NCI-H2196 (cell line): ENCODE measurements at regions not wholly inside any gene's neighbourhood (a gene's known extent, or its start where the extent isn't known, plus 50 kb on each side); places are given as distances from the start of the nearest gene placed in this dataset.
"Not testable (repeated sequence)": the region's sequence is repeated elsewhere in the genome, so short reads cannot be mapped to it uniquely, and the experiment has no call there.

Experiments used
- DNase-seq: peaks from one replicate; lab custom pipeline; 2025; ENCODE audit not compliant: unreplicated experiment; lab: John Stamatoyannopoulos, UW

DNA sequence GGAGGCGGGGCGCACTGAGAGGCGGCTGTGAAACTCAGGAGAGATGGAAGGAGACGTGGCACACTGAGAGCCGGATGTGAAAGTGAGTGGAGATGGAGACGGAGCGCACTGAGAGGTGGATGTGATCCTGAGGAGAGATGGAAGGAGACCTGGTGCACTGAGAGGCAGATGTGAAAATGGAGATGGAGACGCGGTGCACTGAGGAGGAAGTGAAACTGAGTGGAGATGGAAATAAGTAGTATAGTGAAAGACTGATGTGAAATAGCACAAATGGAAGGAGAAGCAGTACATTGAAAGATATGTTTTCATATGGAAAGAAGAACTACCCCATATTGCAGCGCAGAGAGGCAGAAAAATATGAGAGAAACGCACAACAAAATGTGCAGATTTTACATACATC lies 281.6 kb upstream of the RGPD4 start:
- DNase-seq: no peak

DNA sequence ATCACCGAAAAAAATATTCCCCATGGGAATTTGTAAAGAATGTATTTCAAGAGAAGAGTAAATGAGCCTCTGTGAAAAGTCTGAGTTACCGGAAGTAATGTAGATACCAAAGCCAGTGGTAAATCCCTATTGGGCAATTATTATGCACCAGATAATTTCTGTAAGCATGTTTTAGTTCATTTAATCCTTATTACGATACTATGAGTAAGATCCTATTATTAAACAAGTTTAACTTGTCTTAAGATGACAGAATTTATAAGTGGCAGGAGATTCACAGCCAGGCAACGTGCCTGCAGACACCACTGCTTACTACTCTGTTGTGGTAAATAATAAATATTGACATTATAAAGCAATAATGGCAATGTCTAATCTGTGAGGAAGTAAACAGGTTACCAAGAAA lies 280.8 kb upstream of the RGPD4 start:
- no peak for DNase-seq

DNA sequence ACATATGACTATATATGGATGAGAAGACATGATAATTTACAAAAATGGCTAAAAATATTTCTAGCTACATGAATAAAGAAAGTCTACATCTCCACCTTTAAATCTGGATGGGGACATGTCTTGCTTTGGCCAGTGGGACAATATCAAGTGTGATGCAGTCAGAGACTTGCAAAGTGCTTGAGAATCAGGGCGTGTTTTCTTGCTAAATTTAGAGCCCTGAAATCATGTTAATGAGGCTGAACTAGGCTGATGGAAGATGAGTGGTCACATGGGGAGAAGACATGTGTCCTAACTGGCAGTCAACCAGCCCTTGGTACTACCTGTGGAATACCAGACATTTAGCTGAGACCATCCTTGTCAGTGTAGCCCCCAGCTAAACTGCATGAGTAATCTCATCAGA lies 278.5 kb upstream of the RGPD4 start:
- no peak for DNase-seq

DNA sequence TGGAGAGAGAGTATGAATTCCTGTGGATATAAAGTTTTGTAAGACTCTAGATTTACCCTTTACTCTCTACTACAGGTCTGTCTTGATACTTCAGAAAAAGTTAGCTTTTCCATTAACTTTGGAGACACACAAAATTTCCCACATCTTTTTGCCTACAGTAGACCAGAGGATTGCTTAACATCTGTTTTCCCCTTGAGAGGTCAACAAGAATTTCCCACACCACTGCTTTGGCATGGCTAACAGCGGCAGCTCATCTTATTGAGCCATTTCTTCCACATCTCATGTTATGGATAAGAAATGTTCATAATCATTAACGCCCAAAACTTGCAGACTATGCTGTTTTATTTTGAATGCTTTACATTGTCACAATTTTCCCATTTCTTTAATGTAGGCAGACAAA lies 273.6 kb upstream of the RGPD4 start:
- no peak for DNase-seq

DNA sequence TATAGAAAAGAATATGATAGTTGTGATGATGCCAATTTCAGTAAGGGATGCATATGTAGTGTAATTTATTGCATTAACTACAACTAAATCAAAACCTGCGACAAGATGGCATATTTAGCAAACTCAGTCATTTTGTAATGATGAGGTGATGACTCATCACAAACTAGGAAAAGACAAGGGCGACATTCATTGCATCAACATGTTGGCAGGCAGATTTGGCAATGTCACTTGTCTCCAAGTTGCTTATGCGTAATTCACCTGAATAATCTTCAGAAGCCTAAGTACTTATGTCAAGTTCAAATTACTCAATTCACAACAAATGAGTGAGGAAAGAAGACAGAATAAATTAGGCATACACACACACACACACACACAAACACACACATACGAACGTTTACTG lies 273.2 kb upstream of the RGPD4 start:
- DNase-seq: peak; percentile 19

DNA sequence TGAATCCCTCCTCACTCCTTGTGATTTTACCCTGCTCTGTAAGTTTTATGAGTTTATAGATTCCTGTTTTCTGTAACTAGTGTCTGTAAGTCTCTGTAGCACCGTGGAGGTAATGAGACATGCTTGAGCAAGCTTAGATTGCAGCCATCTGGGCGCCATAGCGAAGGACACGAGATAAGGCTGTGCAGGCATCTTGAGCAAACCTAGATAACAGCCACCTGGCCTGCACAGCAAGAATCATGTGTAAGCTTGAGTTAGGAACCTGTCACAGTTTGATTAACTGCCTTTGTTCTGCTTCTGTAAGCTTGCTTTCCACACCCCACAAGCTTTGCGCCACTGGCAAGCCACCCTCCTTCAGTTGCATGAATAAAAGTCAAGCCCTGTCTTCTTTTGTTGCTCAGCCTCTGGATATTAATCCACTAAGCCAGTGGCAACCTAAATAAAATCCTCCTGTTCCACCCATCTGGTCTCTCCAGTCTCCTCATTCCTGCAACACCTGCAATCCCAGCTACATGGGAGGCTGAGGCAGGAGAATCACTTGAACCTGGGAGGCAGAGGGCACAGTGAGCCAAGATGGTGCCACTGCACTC lies 270.6 kb upstream of the RGPD4 start:
- no peak for DNase-seq

DNA sequence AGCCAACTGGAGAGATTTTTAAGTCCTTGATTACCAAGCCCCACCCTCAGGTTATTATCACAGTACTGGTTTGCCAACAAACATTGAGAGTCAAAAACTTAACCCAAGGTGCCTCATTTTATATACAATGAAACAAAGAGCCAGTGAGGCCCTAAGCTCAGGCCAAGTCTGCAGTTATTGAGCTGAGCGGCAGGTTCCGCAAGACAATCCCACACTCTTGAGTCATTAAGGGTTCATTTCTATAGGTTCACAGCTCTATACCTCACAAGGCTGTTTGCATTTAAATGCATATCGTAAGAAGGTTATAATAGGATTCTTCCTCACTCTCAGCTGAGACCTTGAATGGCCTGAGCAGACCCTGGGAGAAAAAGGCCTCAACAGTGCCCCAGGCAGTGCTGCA lies 268.4 kb upstream of the RGPD4 start:
- no peak for DNase-seq

DNA sequence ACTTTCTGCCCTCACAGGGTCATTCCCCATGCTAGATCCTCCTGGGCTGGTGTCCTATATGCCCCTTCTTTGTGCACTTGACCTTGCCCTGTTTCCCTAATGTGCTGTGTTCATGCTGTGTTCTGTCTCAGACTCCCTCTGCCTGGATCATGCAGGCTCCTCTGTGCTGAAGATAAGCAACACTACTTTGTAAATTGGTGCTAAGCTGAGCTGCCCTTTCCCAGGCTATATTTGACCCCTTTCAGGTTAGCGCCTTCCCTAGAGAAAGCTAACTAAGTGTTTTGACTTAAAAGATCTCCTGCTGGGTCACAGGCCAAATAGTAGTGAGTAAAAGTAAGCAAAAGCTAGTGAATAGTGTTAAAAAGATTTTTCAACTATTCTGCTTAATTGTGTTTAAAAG lies 257.2 kb upstream of the RGPD4 start:
- no peak for DNase-seq

DNA sequence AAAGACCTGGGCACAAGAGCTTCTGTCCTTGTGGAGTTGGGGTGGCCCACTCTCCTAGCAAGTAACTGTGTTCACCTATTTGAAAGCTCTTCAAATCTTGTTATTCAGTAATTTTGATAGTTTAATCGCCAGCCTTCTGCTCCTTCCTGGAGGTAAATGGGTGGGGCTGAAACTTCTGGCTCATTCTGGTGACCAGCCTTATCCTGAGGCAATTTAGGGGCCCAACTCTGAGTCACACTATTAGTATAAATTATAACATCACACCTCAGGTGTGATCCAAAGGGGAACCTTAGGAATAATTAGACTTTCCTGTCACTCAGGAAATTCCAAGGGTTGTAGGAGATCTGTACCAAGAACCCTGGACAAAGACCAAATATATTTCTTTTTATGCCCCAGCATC lies 255.8 kb upstream of the RGPD4 start:
- no peak for DNase-seq

DNA sequence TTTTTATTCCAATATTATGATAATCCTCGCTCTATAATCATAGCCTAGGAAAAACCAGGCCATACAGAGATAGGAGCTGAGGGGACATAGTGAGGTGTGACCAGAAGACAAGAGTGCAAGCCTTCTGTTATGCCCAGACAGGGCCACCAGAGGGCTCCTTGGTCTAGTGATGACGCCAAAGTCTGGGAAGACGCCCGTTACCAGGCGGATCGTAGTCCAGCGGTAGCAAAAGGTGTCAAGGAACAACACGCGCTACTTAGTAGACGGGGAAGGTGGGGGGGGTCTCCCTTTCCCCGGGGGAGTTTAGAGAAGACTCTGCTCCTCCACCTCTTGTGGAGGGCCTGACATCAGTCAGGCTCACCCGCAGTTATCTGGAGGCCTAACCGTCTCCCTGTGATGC lies 253.8 kb upstream of the RGPD4 start:
- DNase-seq: not testable (repeated sequence)

DNA sequence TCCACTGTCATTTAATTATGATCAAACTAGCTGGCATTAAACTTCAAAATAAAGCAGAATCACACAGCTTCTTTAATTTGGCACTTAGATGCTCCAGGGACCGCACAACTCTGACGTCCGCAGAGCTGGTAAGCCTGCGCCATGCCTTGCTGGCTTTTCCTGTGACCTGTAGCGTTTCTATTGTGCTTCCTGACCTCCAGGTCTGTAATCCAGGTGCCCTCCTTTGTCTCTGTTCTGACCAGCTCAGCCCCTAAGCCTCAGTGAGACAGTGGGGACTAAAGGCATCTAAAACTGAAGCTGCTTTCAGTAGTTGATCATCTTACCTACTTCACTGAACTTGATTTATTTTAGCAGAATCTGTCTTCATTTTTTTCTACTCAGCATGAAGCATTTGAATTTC lies 249.7 kb upstream of the RGPD4 start:
- DNase-seq: no peak

DNA sequence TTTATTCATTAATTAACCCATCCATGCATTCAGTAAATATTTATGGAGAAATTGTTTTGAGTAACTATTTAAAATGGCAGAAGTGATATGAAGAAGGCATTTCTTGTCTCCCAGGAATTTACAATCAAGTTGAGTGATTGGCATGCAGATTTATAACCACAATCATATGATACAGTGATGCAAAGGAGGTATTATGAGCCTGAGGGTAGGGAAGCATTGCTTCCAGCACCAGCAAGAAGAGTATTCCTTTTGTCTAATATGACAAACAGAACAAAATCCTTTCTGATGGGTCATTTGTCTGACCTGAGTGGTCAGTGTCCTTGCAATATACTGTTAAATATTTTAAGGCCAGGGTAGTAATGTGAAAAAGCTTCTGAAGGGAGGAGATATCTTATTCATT lies 244.2 kb upstream of the RGPD4 start:
- no peak for DNase-seq

DNA sequence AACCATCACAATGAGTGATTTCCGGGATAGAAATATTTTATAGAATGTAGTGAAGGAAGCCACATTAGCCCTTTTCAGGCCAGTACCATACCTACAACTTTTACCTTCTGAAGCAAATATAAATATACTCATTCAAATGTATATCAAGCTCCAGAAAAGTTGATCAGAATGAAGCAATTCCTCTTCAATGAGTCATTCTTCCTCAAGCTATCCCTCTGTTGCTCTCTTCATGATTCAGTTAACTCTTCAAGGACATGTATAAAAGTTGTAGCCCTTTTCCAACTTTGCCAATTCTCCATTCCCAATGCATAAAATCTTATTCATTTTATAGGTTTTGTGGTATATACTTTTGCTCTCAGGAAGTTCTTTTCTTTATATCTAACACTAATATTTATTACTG lies 242.1 kb upstream of the RGPD4 start:
- DNase-seq: no peak

DNA sequence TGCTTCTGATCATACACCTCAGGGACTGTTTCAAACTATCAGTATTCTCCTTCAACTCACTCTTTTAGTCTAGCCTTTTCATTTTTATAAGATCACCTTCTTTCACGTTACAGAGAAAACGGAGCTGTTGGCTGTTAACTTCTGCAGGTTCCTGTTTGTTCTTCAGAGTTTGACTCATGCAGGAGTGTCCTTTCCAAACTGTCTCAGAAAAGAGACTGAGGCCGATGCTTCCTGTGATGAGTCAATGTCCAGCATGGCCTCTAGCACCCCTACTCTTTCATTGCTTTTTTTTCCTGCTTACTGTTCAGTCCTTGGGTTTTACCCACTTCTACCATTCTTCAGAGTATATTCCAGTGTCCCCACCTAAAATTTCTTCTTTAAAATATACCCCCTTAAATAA lies 240.8 kb upstream of the RGPD4 start:
- DNase-seq: no peak

DNA sequence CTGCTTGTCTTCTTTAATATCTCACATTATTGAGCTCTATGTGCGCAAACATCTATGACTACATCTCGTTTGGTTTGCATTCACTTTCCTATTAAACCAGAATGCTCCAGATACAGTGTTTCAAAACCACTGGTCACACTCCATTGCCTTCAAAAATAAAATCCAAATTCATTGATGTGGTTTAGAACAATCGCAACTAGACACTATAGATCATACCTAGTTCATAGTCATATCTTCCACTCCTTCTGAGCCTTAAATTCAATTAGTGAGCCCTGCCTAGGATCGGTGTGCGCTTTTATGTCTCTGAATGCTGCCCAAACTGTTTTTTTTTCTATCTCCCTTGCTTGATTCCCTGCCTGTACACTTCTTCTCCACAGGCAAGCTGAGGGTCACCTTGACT lies 238.5 kb upstream of the RGPD4 start:
- DNase-seq: no peak

DNA sequence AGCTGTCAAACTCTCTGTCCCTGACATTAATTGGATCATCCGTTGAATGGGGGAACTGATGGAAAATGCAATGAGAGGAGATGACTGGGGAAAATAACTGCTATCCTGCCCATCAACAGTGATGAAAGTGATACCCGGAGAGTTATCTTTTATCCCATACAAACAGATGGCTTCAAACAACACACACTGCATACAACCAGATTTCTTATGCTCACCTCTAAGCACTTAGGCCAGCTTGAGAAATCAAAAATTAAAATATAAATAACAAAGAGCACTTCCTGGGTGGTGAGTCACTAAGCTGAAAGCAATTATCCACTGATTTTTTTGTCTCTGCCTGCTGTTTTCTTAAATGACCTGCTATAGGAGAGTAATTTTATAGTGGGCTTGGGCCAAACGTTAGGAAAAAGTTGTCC lies 237.6 kb upstream of the RGPD4 start:
- DNase-seq: peak; percentile 11

DNA sequence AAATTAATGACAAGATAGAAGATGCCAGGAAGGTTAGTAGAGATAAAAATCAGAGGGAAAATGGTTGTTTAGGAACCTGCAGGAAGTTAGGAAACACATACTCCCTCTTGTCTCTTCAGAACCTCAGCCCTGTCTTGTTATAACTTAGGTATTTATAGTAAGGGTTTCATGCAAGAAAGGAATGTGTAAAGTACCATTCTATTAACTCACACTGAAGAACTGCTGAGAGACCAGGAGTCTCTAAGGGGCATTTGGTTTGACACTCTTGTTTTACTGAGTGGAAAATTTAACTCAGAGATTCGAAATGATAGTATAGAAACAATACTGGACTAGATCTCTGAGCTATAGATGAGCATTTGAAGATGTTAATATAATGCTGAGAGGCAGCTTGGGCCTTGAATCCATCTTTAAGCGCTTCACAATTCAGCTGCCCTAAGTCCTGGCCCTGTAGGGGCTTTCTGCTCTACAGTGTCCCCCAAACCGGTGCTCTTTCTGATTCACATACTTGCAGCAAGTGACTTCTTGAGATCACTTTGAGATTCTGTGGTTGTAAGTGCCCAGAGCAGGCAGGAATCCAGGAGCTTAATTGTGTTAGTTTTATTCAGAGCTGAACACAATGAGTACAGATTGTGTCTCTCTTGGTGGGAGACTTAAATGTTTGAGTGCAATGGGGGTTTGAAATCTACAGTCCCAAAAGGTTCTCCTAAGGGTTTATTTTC lies 235.0 kb upstream of the RGPD4 start:
- DNase-seq: no peak

DNA sequence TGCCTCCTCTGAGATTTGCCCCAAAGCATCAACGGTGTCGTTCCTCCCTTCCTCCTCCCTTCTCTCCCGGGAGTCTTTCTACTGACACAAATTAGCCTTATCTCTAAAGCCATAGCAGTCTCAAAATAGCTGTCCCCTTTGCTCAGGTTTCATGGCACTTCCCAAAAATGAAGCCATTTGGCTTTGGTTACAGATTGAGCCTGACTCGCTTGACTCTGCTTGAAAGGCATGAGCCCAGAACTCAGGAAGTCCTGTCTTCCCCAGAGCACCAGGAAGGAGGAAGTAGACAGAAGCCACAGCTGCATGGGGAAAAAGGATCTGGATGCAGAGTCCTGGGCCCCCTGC lies 234.4 kb upstream of the RGPD4 start:
- no peak for DNase-seq

DNA sequence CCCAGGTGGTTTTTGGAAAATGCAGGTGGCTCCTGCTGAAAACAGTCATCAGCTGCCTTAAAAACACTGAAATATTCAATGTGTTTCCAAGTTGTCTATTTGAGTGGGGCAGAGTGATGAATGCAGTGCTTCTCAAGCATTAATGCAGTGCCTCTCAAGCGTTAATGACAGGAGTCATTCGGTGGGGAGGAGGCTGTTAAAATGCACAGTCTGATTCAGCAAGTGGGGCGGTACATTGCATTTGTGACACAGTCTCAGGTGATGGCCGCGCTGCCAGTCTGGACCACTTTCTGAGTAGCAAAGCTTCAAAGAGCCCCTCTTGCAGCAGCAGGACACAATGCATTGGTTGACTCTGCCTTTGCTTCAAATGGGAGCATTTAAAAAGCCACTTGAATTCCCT lies 231.4 kb upstream of the RGPD4 start:
- DNase-seq: no peak

DNA sequence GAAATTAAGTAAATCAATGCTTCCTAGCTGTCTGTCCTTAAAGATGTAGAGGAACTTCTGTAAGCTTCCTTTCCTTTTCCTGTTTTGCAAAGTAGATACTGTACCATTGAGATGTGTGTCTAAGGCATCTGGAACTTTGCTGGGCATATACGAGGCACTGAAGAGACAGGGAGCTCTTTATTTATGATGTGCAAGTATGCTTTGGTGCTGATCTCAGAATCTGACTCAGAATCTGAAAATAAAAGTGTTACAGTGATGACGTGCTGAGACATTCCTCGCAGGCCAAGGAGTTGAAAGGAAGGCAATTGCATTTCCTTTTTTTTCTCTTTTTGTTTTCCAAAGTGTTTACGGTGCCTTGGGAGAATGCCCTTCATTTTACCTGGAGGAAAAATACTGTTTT lies 230.9 kb upstream of the RGPD4 start:
- no peak for DNase-seq

DNA sequence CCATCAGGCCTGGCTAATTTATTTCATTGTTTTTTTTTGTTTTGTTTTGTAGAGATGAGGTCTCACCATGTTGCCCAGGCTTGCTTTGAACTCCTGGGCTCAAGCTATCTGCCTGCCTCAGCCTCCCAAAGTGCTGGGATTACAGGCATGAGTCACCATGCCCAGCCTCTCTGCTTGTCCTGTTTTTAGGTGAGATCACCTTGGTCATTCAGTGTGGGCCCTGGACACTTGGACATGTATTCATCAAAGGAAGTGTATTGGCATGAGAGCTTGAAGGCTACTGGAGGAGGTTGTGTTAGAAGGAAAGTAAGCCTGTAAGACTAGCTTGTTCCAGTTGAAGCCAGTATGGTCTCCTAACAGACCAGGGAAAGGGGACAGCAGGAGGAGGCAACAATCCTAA lies 229.2 kb upstream of the RGPD4 start:
- DNase-seq: no peak

DNA sequence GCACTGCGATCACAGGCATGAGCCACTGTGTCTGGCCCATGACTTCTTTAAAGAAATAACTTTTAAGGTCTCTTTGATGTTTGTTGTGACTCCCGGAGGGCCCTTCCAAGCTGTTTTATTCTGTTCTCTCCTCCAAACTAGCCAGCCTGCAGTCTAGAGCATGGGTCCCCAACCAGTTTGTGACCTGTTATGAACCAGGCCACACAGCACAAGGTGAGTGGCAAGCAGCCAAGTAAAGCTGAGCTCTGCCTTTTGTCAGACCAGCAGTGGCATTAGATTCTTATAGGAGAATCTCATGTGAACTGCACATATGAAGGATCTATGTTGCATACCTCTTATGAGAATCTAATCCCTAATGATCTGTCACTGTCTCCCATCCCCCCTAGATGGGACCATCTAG lies 223.9 kb upstream of the RGPD4 start:
- no peak for DNase-seq

DNA sequence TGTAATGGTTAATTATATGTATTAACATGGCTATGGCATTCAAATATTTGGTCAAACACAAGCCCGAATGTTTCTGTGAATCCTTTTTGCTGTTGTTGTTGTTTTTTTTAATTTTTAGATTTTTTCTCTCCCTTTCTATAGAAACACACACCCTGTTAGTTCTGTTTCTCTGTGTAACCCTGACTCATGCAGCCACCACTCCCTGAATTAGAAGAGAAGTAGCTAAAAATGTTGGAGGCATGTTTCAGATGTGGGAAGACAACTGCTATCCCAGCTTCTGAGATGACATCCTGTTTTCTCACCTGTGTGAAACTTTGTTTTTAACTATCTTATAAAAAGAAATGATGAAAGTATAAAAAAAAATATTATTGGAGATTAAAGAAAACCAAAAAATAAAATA lies 219.6 kb upstream of the RGPD4 start:
- DNase-seq: no peak
